ENCODE measurements at regions not wholly inside any gene's neighbourhood (a gene's known extent, or its start where the extent isn't known, plus 50 kb on each side); places are given as distances from the start of the nearest gene placed in this dataset.

DNA sequence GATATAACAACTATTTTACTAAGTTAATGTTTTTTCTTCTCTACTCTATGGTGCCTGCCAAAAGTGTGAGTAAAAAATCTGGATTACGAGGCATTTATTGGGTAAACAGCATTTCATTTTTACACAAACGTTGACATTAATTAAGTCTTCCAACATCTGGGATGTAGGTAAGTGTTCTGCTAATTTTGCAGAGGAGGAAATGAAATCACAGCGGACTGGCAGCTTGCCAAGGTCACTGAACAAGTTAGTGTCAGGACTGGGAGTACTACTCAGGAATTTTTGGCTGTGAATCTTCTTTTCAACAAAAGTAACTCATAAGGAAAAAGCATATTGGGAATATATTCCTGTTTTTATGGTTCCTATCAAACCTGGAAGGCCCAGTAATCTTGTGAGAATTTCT lies 612.1 kb upstream of the FZD8 start:
- TF ChIP-seq POLR2A (IDR thresholded peaks at IDR 0.05): no peak
- TF ChIP-seq CTCF (IDR thresholded peaks at IDR 0.05): no peak
